ENCODE measurements at regions not wholly inside any gene's neighbourhood (a gene's known extent, or its start where the extent isn't known, plus 50 kb on each side); places are given as distances from the start of the nearest gene placed in this dataset.

DNA sequence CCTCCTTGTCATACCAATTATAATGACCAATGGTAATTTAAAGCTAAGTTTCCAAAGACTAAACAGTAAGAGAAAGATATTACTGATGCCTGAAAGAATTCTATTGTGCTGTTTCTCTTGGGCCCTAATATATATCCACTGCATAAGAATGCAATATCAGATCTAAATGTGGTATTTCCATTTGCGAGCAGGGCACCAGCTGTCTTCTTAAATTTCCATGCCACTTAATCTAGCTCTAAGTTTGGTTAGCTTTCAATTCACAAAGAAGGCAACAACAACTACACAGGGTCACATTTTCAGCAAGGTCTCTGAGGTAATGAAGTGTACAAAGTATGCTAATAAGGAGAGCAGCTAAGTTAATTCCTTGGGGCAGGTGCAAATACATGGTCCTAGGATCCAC is 315.7 kb downstream of the GPR37 start:
- POLR2A ChIA-PET, result interaction anchor here (1.8 kb wide), 1 partner anchor 9 kb away, joined by 5 read pairs; no protein-coding TSS in a partner anchor
- DNase-seq (ENCODE audit: low read depth, low spot score), result no peak
- Histone ChIP-seq H3K9me3 (ENCODE audit: control insufficient read depth, insufficient read depth, low read length) (no peaks in the 10 kb centered on the region), H3K27me3 (ENCODE audit: control insufficient read depth, insufficient read depth, low read length) (no peaks in the 10 kb centered on the region), H3K4me3 (ENCODE audit: low read depth, low read length) (no peak overlapping the region), H3K27ac (ENCODE audit: low read depth, low read length) (no peak overlapping the region)
- CTCF ChIA-PET, result interaction anchor here (1.2 kb wide), 1 partner anchor 279 kb away, joined by 4 read pairs; no protein-coding TSS in a partner anchor
- TF ChIP-seq, protein P1, sequence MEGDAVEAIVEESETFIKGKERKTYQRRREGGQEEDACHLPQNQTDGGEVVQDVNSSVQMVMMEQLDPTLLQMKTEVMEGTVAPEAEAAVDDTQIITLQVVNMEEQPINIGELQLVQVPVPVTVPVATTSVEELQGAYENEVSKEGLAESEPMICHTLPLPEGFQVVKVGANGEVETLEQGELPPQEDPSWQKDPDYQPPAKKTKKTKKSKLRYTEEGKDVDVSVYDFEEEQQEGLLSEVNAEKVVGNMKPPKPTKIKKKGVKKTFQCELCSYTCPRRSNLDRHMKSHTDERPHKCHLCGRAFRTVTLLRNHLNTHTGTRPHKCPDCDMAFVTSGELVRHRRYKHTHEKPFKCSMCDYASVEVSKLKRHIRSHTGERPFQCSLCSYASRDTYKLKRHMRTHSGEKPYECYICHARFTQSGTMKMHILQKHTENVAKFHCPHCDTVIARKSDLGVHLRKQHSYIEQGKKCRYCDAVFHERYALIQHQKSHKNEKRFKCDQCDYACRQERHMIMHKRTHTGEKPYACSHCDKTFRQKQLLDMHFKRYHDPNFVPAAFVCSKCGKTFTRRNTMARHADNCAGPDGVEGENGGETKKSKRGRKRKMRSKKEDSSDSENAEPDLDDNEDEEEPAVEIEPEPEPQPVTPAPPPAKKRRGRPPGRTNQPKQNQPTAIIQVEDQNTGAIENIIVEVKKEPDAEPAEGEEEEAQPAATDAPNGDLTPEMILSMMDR (IDR thresholded peaks at IDR 0.05; ENCODE audit: low read depth, low read length), result no peak

GRCh38 chr7:124444696-124445480 is 320.7 kb downstream of the GPR37 start:
- H3K9me3 ChIP-seq (ENCODE audit: control insufficient read depth, insufficient read depth, low read length), result no peaks in the 10 kb centered on the region
- ChIA-PET CTCF (interaction anchor here (0.6 to 1.1 kb wide), 2 partner anchors 290 to 326 kb away, joined by 3 to 5 read pairs; no protein-coding TSS in a partner anchor), POLR2A (no interaction called here)
- no peaks in the 10 kb centered on the region for H3K27me3 ChIP-seq (ENCODE audit: control insufficient read depth, insufficient read depth, low read length)
- H3K4me3 ChIP-seq (ENCODE audit: low read depth, low read length), result no peak overlapping the region
- no peak for DNase-seq (ENCODE audit: low read depth, low spot score)
- H3K27ac ChIP-seq (ENCODE audit: low read depth, low read length), result no peak overlapping the region
- TF ChIP-seq, protein P1 (IDR thresholded peaks at IDR 0.05; ENCODE audit: low read depth, low read length), result no peak

GRCh38 chr7:124443762-124444161 is 321.8 kb downstream of the GPR37 start:
- Histone ChIP-seq H3K27me3 (ENCODE audit: control insufficient read depth, insufficient read depth, low read length) (no peaks in the 10 kb centered on the region), H3K4me3 (ENCODE audit: low read depth, low read length) (no peak overlapping the region), H3K9me3 (ENCODE audit: control insufficient read depth, insufficient read depth, low read length) (no peaks in the 10 kb centered on the region), H3K27ac (ENCODE audit: low read depth, low read length) (no peak overlapping the region)
- no peak for DNase-seq (ENCODE audit: low read depth, low spot score)
- POLR2A ChIA-PET, result no interaction called here
- CTCF ChIA-PET, result no interaction called here
- TF ChIP-seq, protein P1 (IDR thresholded peaks at IDR 0.05; ENCODE audit: low read depth, low read length), result no peak

DNA sequence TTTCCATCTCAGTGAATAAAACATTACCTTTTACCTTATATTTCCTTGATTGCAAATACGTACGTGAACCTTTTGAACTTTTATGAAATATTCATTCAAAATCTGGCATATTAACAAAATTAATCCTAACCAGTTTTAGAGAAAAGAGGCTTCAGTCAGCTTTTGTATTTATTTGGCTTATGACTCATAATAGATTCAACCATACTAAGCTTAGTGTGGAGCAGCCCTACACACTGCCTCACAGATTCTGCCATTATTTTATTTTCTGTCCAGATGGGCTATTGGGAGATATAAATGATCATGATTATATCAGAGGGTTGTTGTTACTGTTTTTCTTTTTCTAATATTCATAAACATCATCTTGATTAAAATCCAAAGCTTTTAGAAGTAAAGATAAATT is 325.5 kb downstream of the GPR37 start:
- no peak for DNase-seq (ENCODE audit: low read depth, low spot score)
- H3K27ac ChIP-seq (ENCODE audit: low read depth, low read length), result no peak overlapping the region
- H3K4me3 ChIP-seq (ENCODE audit: low read depth, low read length), result no peak overlapping the region
- H3K27me3 ChIP-seq (ENCODE audit: control insufficient read depth, insufficient read depth, low read length), result no peaks in the 10 kb centered on the region
- TF ChIP-seq, protein P1 (IDR thresholded peaks at IDR 0.05; ENCODE audit: low read depth, low read length), result no peak
- POLR2A ChIA-PET, result interaction anchor here (0.6 to 0.7 kb wide), 2 partner anchors 11 to 19 kb away, joined by 3 read pairs; no protein-coding TSS in a partner anchor
- CTCF ChIA-PET, result interaction anchor here (0.9 kb wide), 1 partner anchor 345 kb away, joined by 4 read pairs; no protein-coding TSS in a partner anchor
- no peaks in the 10 kb centered on the region for H3K9me3 ChIP-seq (ENCODE audit: control insufficient read depth, insufficient read depth, low read length)

DNA sequence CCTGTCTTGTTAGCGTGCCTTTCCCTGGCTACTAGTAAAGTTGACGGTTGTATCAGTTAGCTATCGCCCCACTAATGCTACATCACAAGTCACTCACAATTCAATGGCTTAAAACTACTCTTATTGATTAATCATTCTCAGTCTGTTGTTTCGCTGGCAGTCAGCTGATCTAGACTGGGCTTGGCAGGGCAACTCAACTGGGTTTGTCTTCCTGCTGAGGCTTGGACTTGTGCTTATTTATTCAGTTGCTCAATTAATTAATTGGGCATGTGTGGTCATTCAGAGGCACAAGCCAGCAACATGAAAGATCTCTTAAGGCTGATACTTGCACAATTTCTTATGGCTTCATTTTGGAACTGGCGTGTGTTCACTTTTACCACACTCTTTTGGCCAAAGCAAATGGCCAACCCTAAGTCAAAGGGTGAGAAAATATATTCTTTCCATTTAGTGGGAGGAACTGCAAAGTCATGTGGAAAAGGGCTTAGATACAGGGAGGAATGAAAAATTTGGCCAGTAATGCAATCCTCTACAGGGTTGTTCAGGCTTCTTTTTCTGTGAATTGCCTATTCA is 333.5 kb downstream of the GPR37 start:
- ChIA-PET POLR2A (no interaction called here), CTCF (no interaction called here)
- no peaks in the 10 kb centered on the region for H3K27me3 ChIP-seq (ENCODE audit: control insufficient read depth, insufficient read depth, low read length)
- H3K9me3 ChIP-seq (ENCODE audit: control insufficient read depth, insufficient read depth, low read length), result no peaks in the 10 kb centered on the region
- DNase-seq (ENCODE audit: low read depth, low spot score), result no peak
- H3K27ac ChIP-seq (ENCODE audit: low read depth, low read length), result no peak overlapping the region
- TF ChIP-seq, protein P1 (IDR thresholded peaks at IDR 0.05; ENCODE audit: low read depth, low read length), result no peak
- H3K4me3 ChIP-seq (ENCODE audit: low read depth, low read length), result no peak overlapping the region

Data from AG04450 (cell line).